ENCODE measurements at regions not wholly inside any gene's neighbourhood (a gene's known extent, or its start where the extent isn't known, plus 50 kb on each side); places are given as distances from the start of the nearest gene placed in this dataset.
"Not testable (repeated sequence)": the region's sequence is repeated elsewhere in the genome, so short reads cannot be mapped to it uniquely, and the experiment has no call there.

DNA sequence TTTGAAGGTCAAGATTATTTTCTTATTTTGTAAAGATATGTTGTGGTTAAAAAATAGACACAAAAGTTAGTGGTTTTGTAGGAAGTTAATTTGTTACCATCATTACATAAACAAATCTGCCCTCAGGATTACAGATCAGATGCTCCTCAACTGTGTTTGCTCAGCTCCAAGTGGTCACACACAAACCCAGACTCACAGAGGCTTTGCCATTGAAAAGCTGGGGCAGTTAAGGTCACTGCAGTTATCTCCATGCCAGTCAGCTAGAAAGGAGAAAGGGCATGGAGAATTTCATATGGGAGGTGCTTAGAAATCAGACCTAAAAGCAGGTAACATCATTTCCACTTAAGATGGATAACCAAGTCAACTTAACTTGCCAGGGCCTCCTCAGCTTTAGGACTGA lies 825.7 kb upstream of the GBE1 start:
- DNase-seq, result no peak

DNA sequence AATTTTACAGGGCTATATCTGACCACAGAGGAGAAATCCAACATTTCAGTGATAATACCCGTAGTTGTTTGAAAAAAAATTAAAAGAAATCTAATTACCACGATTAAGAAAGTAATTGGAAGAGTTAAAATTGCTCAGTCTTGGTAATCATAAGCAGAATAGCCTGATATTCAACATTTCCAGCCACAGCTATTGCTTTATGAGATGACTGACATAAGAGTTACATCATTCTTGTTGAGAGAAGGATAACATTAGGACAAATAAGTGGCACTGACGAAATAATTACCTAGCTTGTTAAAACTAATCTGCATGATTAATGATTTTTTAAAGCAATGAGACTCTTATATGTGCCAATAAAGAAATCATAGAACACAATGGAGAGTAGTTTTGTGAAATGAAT lies 825.0 kb upstream of the GBE1 start:
- DNase-seq, result no peak

DNA sequence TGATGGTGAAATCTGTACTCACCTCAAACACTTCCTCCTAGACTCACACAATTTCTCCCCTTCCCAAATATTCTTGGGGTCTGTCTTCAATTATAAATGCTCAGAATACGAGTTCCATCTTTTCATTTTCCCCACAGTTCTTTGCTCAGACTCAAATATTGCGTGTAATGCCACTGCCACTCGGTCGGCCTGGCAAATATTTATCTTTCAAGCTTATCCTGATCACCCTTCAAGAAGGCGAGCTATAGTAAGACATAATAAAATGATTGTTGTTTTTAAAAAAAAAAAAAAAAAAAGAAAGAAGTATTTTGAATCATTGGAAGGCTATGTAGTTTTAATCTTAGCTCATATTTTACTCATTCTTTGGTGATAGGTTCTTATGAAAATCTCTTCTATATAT lies 824.6 kb upstream of the GBE1 start:
- not testable (repeated sequence) for DNase-seq

DNA sequence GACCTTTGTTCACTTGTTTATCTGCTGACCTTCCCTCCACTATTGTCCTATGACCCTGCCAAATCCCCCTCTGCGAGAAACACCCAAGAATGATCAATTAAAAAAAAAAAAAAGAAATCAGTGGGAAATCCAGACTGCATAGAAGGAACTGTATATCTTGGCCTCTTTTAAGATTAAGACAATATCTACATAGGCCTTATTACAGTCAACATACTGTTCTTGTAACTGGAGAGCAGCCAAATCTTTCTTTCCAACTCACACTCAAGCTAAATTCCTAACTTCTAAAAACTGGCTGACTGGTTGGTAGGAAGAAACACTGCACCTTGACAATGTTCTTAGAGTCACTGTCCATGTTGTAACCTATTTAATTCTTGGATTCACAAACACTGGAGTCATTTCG lies 824.1 kb upstream of the GBE1 start:
- not testable (repeated sequence) for DNase-seq

DNA sequence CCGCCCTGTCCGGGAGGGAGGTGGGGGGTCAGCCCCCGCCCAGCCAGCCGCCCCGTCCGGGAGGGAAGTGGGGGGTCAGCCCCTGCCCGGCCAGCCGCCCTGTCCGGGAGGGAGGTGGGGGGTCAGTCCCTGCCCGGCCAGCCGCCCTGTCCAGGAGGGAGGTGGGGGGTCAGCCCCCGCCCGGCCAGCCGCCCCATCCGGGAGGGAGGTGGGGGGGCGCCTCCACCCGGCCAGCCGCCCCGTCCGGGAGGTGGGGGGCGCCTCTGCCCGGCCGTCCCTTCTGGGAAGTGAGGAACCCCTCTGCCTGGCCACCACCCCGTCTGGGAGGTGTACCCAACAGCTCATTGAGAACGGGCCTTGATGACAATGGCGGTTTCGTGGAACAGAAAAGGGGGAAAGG lies 823.4 kb upstream of the GBE1 start:
- not testable (repeated sequence) for DNase-seq

- DNase-seq, result not testable (repeated sequence)
These were observed 823.0 kb upstream of the GBE1 start for GRCh38 chr3:82584415-82584814.

GRCh38 chr3:82581350-82581749 lies 819.9 kb upstream of the GBE1 start:
- no peak for DNase-seq

DNA sequence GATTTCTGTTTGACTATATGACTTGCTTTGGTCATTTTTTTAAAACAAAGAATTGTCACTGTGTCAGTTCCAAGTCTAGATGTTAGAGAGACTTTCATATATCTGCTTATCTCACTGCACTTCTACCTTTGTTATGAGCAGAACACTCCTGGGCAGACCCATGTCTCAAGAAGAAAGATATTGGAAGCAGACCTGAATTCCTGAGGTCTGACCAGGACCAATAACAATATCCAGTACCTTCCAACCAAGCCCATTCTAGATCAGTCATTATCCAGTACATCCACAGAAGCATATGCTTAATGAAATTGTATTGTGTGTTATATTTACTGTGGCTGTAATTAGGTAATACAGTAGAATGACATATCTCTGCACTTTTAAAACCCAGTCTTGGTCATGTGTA lies 811.3 kb upstream of the GBE1 start:
- no peak for DNase-seq

DNA sequence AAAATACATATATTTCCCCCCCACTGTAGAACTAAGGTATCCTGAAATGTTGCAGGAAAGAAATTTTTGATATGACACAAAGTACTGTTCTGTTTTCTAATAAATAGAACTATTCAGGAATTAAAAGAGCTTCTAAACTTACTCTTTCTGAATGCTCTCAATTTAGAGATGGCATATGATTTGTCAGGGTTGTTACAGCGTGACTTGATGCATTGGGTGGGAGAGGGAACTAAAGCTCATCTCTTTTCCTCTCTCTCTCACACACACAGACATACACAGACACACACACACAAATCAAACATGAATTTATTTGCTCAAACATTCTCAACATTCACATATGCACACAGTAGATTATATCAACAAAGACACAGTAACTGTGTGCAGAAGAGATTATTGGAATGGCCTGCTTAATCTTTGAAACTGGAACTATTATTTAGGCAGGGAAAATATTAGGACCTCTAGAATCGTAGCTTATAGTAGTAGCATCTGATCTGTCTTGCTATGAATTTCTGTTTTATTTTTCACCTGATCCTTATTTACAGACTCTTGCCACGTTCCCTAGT lies 807.4 kb upstream of the GBE1 start:
- no peak for DNase-seq

- DNase-seq, result no peak
These were observed 805.7 kb upstream of the GBE1 start for GRCh38 chr3:82567029-82567600.

- DNase-seq, result no peak
These were observed 801.5 kb upstream of the GBE1 start for GRCh38 chr3:82562896-82563295.

GRCh38 chr3:82561784-82562183 lies 800.3 kb upstream of the GBE1 start:
- DNase-seq, result no peak

DNA sequence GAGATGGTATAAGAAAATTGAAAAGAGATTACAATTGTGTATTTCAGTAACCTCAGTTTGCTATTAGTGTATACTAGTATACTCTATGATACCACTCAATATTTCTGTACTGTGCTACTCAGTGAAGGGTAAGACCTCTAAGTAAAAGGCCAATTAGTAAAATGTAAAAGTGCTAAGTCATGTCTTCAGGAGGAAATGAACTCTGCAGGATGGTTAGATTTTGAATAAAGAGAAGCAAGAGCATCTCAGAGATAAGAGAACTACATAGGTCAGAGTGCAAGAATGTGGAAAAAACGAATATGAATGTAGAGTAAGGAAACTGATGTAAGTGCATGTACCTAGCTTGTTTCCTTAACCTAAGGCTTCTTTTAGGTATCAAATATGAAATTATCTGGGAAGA lies 796.6 kb upstream of the GBE1 start:
- no peak for DNase-seq

DNA sequence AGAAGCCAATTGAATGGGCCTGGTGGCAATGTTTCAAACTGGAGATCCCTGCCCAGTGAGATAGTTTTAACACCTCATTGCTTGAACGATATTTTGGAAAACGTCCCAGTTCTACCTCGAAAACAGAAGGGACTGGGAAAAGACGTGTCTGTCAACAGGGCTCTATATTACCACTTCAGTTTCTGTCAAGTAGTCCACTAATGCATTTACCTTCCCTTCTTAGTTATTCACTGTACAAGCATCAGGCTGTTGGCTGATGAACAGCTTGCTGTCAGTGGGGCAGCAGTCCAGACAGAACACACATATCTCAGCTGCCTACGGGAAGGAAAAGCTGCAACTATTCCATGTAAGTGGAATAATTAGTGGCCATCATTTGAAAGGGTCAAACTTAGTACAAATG lies 794.7 kb upstream of the GBE1 start:
- no peak for DNase-seq

DNA sequence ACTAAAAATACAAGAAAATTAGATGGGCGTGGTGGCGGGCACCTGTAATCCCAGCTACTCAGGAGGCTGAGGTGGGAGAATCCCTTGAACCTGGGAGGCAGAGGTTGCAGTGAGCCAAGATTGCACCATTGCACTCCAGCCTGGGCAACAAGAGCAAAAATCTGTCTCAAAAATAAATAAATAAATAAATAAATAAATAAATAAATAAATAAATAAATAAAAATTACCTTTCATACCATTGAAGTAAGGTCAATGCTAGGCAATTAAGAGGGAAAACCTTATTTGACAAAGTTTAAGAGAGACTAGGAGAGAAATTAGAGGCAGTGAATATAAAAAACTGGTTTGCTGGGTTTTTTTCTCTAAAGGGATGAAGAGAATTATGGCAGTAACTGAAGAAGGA lies 781.1 kb upstream of the GBE1 start:
- not testable (repeated sequence) for DNase-seq

DNA sequence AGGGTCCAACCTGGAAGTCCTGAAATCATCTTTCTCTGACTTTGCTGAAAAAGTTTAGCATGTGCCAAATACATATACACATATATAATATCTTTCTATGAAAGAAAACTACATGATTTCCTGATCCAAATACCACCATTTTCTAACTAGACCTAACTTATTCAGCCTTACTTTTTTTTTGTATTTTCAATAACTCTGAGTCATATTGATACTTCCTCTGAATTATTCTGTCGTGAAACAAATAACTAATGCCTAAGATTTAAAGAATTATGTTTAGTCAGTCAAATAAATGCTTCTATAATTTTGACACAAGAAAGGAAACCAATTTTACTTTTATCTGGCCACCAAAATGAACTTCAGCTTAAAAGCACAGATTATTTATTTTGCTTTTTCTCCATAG lies 760.2 kb upstream of the GBE1 start:
- DNase-seq, result no peak

- DNase-seq, result no peak
These were observed 759.4 kb upstream of the GBE1 start for GRCh38 chr3:82520846-82521245.

DNA sequence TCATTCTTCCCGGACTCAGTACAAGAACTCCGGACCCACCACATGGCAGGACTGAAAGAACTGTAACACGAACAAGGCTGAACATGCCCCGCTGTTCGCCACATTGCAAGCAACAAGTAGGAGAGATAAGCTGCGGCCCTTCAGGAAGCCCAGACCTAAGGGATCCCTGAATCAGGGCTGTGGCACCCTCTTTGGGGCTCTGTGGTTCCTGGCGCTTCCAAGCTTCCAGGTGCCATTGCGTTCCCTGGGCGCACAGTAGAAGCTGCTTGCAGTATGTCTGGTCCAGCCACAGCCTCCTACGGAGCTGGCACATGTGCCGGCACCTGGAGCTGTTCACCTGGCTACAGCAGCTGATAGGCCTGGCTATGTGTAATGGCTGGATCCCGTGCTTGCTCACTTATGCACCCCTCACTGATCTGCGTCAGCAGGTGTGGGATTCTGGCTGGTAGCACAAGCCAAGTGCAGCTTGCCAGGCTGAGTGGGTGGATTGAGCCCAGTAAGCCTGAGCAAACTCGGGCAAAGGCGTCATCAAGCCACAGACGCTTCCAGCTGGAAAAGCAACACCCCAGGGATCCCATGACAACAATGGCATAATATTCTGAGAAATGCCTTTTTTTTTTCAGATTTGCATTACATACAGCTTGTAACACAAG lies 748.6 kb upstream of the GBE1 start:
- no peak for DNase-seq

DNA sequence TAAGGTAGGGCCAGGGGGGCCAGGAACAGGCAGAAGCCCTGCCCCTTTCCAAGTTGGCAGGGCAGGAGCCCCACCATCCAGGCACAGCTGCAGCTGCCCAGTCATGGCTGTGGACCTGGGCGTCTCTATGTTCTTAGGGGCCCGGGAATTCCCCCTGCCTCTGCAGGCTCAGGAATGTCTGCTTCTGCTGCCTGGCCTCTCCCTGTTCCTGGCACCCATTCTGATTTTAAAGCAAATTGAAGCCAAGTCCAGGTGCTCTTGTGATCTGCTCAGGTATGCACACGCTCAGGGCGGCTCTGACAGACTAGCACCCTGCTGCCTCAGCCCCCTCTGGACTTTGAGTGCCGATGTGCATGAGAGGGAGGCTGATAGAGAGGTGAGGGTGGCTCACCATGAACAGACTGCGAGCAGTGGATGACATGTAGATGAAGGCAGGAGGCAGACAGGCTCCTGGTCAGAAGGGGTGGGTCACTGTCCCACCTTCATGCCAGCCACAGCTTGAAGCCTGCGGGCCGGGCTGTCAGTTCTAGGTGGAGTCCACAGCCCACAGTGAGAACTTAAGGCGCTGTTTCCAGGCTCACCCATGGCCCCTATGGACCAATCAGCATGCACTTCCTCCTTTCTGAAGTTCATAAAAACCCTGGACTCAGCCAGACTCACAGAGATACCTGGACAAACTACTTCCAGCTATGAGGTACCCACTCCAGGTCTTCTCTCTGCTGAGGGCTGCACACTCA lies 747.8 kb upstream of the GBE1 start:
- no peak for DNase-seq

GRCh38 chr3:82506204-82506603 lies 744.8 kb upstream of the GBE1 start:
- DNase-seq, result no peak

- DNase-seq, result no peak
These were observed 743.8 kb upstream of the GBE1 start for GRCh38 chr3:82505079-82505756.

DNA sequence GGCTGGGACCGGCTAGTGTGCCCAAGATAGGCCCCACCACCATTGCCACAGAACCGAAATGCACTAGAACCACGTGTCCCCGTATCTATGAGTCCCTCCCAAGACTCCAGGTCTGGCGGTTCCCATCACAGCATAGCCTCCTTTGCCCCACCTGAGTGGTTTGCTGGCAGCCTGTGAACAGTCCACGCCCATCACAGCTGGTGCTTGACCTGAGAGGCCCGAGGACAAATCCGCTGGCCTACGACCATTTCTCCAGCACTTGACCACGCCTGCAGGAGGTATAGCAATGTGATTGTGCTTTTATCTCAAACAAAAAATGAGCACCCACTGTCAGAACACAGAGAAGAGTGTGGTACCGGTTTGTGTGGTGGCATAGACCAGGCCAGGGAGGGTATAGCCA lies 736.7 kb upstream of the GBE1 start:
- DNase-seq, result no peak

- DNase-seq, result no peak
These were observed 735.6 kb upstream of the GBE1 start for GRCh38 chr3:82496890-82497560.

All from CD4-positive, alpha-beta T cell treated with Interleukin-4 for 4 hours (primary cell).